DND-41 (cell line): ENCODE measurements at regions not wholly inside any gene's neighbourhood (a gene's known extent, or its start where the extent isn't known, plus 50 kb on each side); places are given as distances from the start of the nearest gene placed in this dataset.

Experiments used
- CTCF ChIP-seq: IDR thresholded peaks from 2 replicates; pipeline ENCODE4 v1.5.1; 2012; ENCODE audit warnings: borderline replicate concordance, low read length, moderate library complexity, mild to moderate bottlenecking; ENCODE audit not compliant: poor library complexity, severe bottlenecking; ENCODE audit errors: extremely low read depth
- EZH2 ChIP-seq: IDR thresholded peaks from 3 replicates; pipeline ENCODE4 v1.6.1; 2012; ENCODE audit warnings: borderline replicate concordance, low read depth, mild to moderate bottlenecking, moderate library complexity, low read length, inconsistent platforms; ENCODE audit not compliant: severe bottlenecking

GRCh38 chr2:2707206-2707991 lies 376.3 kb upstream of the MYT1L start:
- TF ChIP-seq CTCF (no peak), EZH2 (no peak)
